Upper lobe of left lung (tissue), 4 donors: ENCODE measurements at regions not wholly inside any gene's neighbourhood (a gene's known extent, or its start where the extent isn't known, plus 50 kb on each side); places are given as distances from the start of the nearest gene placed in this dataset.

Experiments used
- CTCF ChIP-seq, 6 experiments: fragments of 450-650 bp in 4 of 6; fragments of 200-600 bp in 2 of 6; sonication (generic) in 2 of 6; IDR thresholded peaks; one replicate each; pipeline ENCODE4 v1.5.1; 2016 to 2019; ENCODE audit warnings: antibody characterized with exemption in 6 of 6
- POLR2A ChIP-seq, 4 donors: fragments of 450-650 bp; IDR thresholded peaks; one replicate each; pipeline ENCODE4 v1.5.1; 2016 to 2017; ENCODE audit warnings: antibody characterized with exemption in 4 of 4, mild to moderate bottlenecking in 2 of 4

- TF ChIP-seq POLR2A (IDR thresholded peaks at IDR 0.05): no peak
- TF ChIP-seq CTCF (IDR thresholded peaks at IDR 0.05): no peak
Measured at GRCh38 chr6:121506761-121507754, 71.6 kb downstream of the GJA1 start.
